ENCODE measurements at regions not wholly inside any gene's neighbourhood (a gene's known extent, or its start where the extent isn't known, plus 50 kb on each side); places are given as distances from the start of the nearest gene placed in this dataset.
"Not testable (repeated sequence)": the region's sequence is repeated elsewhere in the genome, so short reads cannot be mapped to it uniquely, and the experiment has no call there.

GRCh38 chr2:225236769-225237323 is 162.7 kb upstream of the NYAP2 start:
- no peak for DNase-seq

GRCh38 chr2:225233234-225233633 is 166.3 kb upstream of the NYAP2 start:
- DNase-seq: peak; percentile 29

GRCh38 chr2:225231900-225232299 is 167.6 kb upstream of the NYAP2 start:
- no peak for DNase-seq

DNA sequence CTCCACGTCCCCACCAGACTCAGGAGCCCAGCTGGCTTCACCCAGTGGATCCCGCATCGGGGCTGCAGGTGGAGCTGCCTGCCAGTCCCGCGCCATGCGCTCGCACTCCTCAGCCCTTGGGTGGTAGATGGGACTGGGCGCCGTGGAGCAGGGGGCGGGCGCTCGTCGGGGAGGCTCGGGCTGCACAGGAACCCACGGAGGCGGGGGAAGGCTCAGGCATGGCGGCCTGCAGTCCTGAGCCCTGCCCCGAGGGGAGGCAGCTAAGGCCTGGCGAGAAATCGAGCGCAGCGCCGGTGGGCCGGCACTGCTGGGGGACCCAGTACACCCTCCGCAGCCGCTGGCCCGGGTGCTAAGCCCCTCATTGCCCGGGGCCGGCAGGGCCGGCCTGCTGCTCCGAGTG is 170.2 kb upstream of the NYAP2 start:
- DNase-seq: not testable (repeated sequence)

DNA sequence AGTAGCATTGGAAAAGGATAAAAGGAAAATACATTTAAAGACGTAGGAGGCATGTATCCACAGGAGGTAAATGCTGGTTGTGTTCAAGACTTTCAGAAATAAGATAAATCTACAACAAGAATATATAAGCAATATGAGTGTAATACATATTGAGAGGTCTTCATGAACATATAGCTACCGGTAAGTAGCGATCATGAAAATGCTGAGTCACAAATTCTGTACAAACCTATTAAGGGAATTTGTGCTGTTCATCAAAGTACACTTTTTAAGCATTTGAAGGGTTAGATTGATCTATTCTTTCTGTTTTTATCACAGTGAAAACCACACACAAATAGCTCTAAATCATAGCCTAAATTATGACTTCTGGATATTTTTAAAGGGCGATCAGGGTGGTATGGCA is 173.1 kb upstream of the NYAP2 start:
- no peak for DNase-seq

DNA sequence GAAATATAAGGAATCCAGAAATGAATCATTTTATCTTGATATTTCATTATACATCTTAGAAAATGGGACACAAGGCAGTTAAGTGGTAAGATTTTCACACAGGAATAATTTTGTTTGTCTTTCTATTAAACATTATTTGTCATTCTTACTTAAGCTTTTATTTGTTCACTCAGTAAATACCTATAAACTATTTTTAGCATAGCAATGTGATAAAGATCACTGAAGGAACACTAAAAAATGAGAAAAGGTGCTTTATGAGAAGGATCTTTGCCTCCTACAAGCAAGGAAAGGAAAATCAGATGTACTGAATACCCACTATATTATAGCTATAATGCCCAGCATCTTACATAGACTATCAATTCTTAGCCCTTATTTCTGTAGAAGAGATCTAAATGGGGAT is 176.2 kb upstream of the NYAP2 start:
- DNase-seq: no peak

GRCh38 chr2:225207471-225207870 is 165.2 kb upstream of the DOCK10 start:
- no peak for DNase-seq

- no peak for DNase-seq
Measured at GRCh38 chr2:225207043-225207442, 164.8 kb upstream of the DOCK10 start.

DNA sequence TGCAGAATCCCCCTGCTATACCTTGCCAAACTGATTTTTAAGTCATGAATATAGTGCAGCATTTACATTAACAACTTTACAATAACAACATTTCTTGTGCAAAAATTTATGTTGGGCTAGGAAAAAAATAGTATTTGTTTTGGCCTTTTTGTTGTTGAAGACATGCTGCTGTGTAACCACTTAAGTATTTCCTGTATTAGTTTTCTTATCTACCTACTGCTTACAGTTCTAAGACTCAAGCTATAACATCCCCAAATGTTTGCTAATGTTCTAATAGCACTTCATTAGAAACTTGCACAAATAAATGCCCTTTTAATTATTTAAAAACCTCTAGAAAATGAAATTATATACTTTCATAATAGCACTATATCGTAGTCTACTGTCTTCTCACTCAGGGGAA is 154.3 kb upstream of the DOCK10 start:
- peak; percentile 1 for DNase-seq

DNA sequence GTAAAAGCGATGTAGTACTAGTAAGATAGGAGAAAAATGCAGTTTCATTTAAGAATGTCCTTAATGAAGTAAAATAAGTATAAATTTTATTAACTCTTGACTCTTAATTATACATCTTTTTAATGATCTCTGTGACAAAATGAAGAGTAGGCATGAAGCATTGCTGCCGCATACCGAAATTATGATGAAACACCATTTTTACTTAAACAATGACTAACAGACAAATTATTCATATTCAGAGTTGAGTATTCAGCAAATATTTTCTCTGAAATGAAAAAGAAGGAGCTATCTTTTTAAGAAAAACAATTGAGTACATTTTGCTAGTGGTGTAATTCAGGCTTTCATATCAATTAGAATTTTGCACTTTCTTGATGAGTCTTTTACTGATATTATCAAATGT is 150.6 kb upstream of the DOCK10 start:
- DNase-seq: peak; percentile 22

- DNase-seq: no peak
Measured at GRCh38 chr2:225190987-225191386, 148.7 kb upstream of the DOCK10 start.

DNA sequence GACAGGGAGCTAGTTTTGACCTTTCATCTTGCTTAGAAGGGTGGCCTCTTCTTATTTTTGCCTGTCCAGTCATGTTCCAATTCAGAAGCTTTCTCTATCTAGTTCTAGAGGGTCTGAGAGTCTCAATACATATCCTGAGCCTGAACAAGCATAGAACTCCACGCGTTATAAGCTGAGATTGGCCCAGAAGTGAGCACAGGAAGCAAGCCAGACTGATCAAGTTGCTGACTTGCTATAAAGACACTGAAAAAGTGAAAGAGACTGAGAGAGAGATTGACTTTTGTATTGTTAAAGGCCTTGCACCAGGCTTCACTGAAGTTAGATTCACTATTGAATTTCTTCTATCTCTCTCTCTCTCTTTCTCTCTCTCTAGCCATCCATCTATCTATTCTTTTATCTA is 142.7 kb upstream of the DOCK10 start:
- no peak for DNase-seq

GRCh38 chr2:225182126-225182525 is 139.9 kb upstream of the DOCK10 start:
- DNase-seq: no peak

DNA sequence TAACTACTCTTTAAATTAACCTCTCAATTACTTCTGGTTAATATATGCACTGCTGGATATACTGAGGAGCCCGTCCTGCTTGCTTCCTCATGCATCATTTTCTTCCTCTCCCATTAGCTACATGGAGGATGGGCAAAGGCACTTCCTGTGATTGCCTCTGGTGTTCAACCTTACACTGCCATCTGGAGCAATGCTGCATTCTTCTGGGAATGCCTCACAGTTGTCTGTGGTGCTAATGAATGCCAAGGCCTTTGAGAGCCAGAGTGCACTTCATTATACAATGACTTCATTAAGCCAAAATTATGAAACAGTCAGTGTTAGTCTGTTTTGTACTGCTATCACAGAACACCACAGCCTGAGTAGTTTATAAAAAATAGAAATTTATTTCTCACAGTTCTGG is 134.8 kb upstream of the DOCK10 start:
- peak; percentile 78 for DNase-seq

DNA sequence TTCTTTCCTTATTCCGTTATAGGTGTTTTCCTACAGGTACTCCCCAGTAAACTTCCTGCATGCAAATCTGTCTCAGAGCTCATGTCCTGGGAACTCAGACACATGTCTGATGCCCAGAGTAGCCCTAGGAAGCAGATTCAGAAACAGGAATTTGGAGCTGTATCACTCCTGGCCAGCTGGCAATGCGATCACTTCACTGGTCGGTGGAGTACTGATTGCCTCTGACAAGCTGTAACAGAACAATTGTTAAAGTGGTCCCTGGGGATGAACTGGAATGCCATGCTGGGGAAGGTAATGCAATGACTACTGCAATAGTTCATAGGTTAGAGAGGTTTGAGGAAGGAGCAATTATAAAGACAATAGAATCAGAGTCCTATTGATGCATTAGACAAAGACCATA is 131.6 kb upstream of the DOCK10 start:
- peak; percentile 23 for DNase-seq

- DNase-seq: no peak
Measured at GRCh38 chr2:225171350-225171749, 129.1 kb upstream of the DOCK10 start.

DNA sequence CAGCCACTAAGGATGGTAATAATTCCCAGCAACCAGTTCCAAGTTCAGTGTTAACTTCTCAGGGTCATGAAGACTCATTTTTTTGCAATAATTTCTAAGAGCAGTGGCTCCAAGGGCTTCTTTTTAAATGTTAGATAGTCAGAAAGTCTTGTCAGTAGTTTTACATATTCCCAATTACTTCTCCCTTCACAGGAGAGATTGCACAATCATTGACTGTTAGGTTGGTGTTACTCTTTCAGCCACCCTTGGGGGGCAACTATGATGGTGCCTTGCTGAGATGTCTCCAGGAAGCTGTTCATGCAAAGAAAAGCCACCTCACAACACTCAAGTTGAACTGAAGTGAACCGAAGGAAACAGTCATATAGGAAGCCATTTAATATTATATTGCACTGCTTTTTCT is 127.9 kb upstream of the DOCK10 start:
- DNase-seq: no peak

- DNase-seq: no peak
Measured at GRCh38 chr2:225169396-225169795, 127.1 kb upstream of the DOCK10 start.

DNA sequence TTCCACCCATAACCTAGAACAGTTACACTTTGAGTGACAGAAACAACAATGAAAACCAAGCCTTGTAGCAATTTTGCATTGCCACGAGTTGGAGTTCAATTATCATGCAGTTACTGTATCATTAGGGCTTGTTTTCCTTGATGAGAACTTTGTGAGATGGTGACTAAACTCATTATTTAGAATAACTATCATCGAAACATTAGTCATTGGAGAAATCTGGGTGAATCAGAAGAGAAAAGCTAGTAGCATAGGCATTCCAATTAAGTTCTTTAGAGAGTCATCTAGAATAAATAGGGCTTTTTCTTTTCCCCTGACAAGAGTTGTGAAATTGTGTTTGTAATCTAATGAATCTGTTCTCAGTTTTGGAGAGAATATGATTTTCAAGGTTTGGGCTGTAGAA is 122.8 kb upstream of the DOCK10 start:
- DNase-seq: peak; percentile 76

DNA sequence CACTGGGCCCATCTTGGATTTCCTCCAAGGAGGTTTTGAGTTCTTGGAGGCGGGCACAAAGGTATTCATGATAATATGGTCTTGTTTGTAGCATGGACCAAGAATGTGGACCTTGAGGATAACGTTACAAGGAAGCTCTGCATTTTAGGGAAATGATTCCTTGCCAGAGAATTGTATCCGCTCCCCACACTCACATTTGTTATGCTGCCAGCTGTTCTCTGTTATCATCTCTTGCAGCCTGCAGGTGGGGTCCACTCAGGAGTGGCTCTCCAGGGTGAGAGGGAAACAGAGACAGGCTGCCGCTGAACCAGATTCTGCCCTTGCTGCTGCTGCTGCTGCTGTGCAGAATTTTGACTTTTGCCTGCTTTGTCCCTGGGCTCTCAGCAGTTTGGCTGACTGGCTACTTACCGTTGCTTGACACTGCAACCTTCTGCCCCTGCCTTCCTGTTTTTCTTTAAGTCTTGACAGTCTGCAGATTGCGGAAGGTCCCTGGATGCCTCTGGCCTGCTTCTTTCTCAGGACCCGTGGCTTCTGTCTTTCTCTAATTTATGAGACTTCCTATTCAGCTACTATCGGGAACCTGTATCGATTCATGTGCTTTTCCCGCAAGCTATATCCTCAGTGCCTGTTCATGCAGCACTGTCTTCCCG is 122.3 kb upstream of the DOCK10 start:
- DNase-seq: peak; percentile 12

DNA sequence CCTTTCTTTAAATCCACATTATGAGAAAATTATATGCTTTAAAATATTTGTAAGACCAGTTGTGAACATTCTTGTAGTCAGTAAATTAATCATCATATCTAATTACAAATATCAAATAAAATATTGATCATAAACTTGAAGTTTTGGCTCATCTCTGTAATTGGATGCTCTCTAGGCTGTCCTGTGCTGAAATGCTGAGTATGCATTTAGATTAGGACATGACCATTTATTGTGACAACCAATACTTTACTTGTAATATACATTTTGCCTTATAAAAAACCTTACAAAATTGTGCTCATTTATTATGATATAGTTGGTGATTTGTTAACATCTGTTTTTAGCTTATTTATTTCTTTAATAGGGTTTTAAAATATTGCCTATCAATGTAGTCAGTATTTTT is 116.1 kb upstream of the DOCK10 start:
- no peak for DNase-seq

- no peak for DNase-seq
Measured at GRCh38 chr2:225156853-225157451, 114.7 kb upstream of the DOCK10 start.

DNA sequence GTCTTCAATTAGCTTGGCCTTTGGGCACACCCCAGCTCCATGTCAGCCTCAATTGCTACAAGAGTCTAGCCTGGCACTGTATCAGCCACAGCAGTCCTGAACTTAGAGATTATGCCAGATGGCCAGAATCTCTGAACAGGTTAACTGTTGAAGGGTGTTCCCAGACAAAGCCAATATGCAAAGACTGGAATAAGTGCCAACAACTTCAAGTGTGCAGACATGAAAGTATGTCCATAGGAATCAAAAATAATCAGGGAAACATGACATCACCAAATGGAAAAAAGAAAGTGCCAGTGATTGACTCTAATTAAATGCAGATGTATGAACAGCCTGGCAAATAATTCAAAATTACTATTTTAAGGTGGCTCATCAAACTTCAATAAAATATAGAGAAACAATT is 98.5 kb upstream of the DOCK10 start:
- no peak for DNase-seq

GRCh38 chr2:225137971-225138370 is 95.7 kb upstream of the DOCK10 start:
- DNase-seq: peak; percentile 28

DNA sequence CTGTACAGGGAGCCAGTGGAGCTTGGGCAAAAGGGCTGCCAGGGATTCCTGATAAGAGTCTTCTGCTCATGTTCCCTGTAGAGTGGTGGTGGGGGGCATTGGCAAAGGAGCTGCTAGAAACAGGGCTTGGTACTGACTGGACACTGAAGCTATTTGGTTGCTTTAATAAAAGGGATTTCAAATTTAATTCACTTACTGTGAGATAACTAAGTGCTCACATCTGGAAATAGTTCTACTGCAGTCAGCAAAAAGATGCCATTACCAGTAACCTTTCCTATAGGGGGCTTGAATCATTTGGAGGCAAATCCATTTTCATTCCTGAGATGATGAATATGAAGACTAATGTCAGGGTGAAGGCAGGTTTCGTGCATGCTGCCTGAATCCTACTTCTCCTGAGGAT is 94.3 kb upstream of the DOCK10 start:
- no peak for DNase-seq
